Choroid plexus epithelial cell (primary cell): ENCODE measurements at regions not wholly inside any gene's neighbourhood (a gene's known extent, or its start where the extent isn't known, plus 50 kb on each side); places are given as distances from the start of the nearest gene placed in this dataset.

ENCODE experiments used
- DNase-seq: peaks from one replicate; pipeline ENCODE4 v3.0.0-alpha.2; 2010; ENCODE audit warnings: low read depth
- H3K4me3 ChIP-seq: 2 replicates; pipeline ENCODE4 v1.5.1; 2011; ENCODE audit warnings: low read depth, mild to moderate bottlenecking, control low read depth, low read length, moderate library complexity
- TF ChIP-seq, protein P1 (sequence below): conservative IDR thresholded peaks from 2 replicates; pipeline ENCODE4 v1.5.1; 2011; ENCODE audit warnings: low read depth, mild to moderate bottlenecking, control low read depth, inconsistent platforms, low read length, moderate library complexity

DNA sequence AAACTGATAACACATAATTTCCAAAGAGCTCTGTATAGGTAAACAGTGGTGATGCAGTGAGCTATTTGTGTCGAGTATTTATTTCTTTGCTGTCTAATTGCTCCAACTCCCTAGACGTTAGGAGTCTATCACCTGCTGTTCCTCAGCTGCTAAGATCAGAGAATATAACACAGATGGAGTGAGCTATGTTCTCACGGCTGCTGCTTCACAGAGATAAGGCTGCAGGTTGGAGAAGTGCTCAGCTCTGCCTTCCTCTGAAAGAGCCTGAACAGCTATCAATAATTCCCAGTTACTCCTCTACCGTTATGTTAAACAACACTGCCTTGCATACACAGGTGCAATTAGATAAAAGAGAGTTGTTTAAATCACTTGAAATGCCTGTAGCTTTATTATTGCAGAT lies 103.2 kb upstream of the MDGA2 start:
- DNase-seq: no peak
- TF ChIP-seq, protein P1, sequence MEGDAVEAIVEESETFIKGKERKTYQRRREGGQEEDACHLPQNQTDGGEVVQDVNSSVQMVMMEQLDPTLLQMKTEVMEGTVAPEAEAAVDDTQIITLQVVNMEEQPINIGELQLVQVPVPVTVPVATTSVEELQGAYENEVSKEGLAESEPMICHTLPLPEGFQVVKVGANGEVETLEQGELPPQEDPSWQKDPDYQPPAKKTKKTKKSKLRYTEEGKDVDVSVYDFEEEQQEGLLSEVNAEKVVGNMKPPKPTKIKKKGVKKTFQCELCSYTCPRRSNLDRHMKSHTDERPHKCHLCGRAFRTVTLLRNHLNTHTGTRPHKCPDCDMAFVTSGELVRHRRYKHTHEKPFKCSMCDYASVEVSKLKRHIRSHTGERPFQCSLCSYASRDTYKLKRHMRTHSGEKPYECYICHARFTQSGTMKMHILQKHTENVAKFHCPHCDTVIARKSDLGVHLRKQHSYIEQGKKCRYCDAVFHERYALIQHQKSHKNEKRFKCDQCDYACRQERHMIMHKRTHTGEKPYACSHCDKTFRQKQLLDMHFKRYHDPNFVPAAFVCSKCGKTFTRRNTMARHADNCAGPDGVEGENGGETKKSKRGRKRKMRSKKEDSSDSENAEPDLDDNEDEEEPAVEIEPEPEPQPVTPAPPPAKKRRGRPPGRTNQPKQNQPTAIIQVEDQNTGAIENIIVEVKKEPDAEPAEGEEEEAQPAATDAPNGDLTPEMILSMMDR: no peak
- H3K4me3 ChIP-seq: no peak overlapping the region

DNA sequence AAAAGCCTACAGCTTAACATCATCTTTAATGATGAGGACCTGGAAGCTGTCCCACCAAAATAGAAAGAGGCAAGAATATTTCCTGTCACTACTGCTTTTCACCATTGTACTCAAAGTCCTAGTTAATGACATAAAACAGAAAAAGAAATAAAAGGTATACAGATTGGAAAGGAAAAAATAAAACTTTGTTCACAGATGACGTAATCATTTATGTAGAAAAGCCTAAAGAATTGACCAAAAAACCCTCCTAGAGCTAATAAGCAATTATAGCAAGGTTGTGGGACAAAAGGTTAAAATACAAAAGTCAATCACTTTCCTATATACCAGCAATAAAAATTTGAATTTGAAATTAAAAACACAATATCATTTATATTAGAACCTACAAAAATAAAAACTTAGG lies 97.2 kb upstream of the MDGA2 start:
- H3K4me3 ChIP-seq: no peak overlapping the region
- TF ChIP-seq, protein P1: no peak
- DNase-seq: no peak

DNA sequence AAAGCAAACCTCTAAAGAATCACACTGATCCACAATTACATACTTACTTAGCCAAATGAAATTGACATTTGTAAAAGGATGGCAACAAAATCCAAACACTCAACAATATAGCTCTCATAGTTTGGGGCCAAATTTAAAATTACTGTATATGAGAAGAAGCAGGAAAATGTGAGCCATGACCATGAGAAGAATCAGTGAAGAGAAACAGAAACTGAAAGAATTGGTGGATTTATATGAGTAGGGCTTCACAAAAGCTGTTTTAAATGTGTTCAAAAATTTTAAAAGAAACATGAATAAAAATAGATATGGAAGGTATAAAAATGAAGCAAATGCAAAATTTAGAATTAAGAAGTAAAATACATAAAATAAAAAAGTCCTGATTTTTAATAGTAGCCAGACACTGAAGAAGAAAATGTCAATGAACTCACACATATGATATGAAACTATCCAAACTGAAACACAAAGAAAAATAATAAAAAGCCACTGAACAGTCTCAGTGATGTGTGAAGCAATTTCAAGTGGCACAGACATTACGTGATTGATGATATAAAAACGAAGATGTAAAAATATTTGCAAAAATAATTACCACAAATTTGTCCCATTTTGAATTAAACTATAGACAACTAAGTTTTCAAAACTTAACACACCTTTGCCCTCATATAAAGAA lies 87.9 kb upstream of the MDGA2 start:
- H3K4me3 ChIP-seq: no peak overlapping the region
- DNase-seq: no peak
- TF ChIP-seq, protein P1: no peak

DNA sequence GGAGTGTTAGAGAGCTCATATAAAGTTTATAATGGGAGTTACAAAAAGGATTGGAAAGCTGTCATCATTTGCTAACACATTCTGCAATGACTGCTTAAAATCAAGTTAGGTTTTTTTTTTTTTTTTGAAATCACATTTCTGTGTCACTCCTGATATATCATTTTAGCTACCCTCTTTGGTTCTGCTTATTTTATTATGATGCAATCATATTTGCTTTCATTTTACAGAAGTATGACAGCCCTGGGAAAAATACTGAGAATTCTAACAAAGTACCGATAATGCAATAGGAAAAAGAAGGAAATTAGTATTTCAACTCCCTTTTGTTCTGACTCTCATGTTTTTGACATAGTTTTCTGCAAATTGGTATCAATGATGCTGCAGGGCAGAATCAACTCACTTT lies 71.6 kb upstream of the MDGA2 start:
- H3K4me3 ChIP-seq: no peak overlapping the region
- no peak for DNase-seq
- TF ChIP-seq, protein P1: no peak

DNA sequence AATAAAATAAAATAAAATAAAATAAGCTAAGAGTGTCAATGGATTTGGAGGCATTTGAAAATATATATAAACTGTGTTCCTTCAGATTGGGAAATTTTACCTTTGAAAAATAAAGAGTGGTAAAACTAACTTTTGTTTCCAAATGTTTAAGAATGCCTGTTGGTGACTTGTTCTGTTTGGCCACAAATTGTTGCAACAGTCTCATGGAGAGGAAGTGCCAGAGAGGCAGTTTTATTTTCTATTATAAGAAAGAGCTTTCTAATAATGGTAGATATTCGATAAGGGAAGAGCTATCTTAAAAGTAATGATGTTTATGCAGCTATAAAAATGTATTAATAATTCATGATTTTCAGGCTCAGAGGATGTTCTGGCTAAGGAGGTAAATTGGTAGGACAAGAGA lies 68.8 kb upstream of the MDGA2 start:
- no peak overlapping the region for H3K4me3 ChIP-seq
- TF ChIP-seq, protein P1: no peak
- no peak for DNase-seq

DNA sequence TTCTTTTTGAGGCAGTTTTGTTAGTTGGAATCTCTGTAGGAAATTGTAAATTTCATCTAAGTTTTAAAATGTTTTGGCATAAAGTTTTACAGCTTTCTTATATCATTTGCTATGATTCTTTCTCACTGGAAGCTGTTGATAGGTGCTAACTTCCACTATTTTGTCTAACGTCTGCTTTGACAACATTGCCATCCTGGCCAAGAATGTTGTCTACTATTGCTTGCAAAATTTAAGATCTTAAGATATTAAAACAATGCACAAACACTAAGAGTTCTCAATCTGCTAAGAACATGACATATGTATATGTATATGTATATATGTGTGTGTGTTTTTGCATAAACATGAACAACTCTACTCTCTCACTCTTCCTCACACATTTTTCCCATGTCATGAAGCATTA lies 64.1 kb upstream of the MDGA2 start:
- TF ChIP-seq, protein P1: no peak

DNA sequence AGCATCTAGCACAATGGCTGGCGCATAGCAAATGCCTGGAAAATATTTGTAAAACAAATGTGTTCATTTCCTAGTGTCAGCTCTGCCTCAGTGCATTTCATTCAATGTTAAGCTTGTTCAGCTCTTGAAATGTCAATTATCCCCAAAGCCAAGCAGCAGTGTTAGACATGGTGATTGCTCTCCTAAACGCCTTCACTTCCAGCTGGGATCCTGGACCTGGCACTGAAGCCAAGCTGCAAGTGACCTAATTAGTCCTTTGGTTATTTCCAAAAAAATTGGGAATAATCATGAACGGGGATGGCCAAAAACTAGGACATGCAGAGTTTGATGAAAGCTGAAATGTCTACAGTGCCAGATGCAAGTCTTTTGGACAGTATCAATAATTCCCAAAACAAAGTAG lies 54.9 kb upstream of the MDGA2 start:
- no peak for DNase-seq
- TF ChIP-seq, protein P1: no peak
- no peak overlapping the region for H3K4me3 ChIP-seq

More for the DNA sequence above, 64.1 kb upstream of the MDGA2 start:
- no peak overlapping the region for H3K4me3 ChIP-seq
- DNase-seq: no peak
